ENCODE measurements at regions not wholly inside any gene's neighbourhood (a gene's known extent, or its start where the extent isn't known, plus 50 kb on each side); places are given as distances from the start of the nearest gene placed in this dataset.
A peak's percentile ranks its signal among the peaks of the same experiment; 100 is the strongest.

DNA sequence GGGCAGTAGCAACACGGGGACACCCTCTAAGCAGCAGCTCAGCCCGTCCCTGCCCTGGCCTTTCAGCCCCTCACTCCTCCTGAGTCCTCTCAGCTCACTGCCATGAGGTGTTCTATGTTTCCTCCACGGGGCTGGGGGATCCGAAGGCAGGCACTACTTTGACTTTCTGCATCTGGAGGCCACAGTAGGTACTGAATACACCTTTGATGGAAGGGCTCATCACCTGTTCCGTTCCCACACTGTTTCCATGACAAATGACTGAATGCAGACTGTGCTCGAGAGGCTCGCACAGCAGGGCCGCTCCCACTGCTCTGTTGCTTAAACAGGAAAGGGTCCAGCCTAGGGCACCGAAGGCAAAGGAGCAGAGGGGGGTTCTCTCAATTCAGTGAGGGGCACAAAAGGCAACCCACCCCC, 77.6 kb upstream of the DNAH14 start:
- POLR2A ChIA-PET (ENCODE audit: partially characterized antibody) = interaction anchor here (0.9 to 1.1 kb wide), 2 partner anchors 151 to 153 kb away, joined by 3 read pairs; no protein-coding TSS in a partner anchor
- H2AFZ ChIP-seq (ENCODE audit: low read length) = peak overlapping the region; percentile 83
- no peak overlapping the region for H3K14ac ChIP-seq (ENCODE audit: insufficient read length)
- no peak overlapping the region for H4K5ac ChIP-seq (ENCODE audit: insufficient read length, low read depth, low read length)
- H2BK5ac ChIP-seq (ENCODE audit: low read depth, low read length) = peak overlapping the region; percentile 36; the same call in 1 of the 2 replicates
- no peaks in the 10 kb centered on the region for H4K20me1 ChIP-seq (replicated peaks in 1 of 2; ENCODE audit: control insufficient read depth in 1 of 2, insufficient read depth in 2 of 2, low read length in 2 of 2)
- no peak overlapping the region for H4K8ac ChIP-seq (ENCODE audit: extremely low read depth, insufficient read depth, low read length)
- peaks cover 3 to 8% (median 5%) of the 10 kb centered on the region in 4 experiments for H3K4me1 ChIP-seq (replicated peaks in 1 of 4; ENCODE audit: control insufficient read depth in 3 of 4, insufficient read depth in 4 of 4, low read length in 3 of 4)
- no peak for TF ChIP-seq SIX5 (IDR thresholded peaks at IDR 0.05; ENCODE audit: low read depth, low read length)
- TF ChIP-seq CBX5 (IDR thresholded peaks at IDR 0.05; ENCODE audit: low read depth, low read length) = no peak
- TF ChIP-seq FOSL1 (IDR thresholded peaks at IDR 0.05; ENCODE audit: insufficient read depth, low read depth, low read length) = no peak
- H3K79me1 ChIP-seq (ENCODE audit: low read depth, low read length) = no peaks in the 10 kb centered on the region
- peak overlapping the region; percentile 82; the same call in 1 of the 2 replicates for H2BK12ac ChIP-seq (ENCODE audit: low read depth, low read length)
- FAIRE-seq (no peak), DNase-seq (ENCODE audit: low read depth in 1 of 2, low spot score in 2 of 2) (peak in 1 of 2 experiments; percentile 68)
- 62% methylated on average over 9 of the region's 9 CpGs; no CpG with 5 or more reads in 1 of the 2 experiments for WGBS, 2 experiments (ENCODE audit: extremely low coverage in 1 of 2, insufficient coverage in 1 of 2, insufficient read length in 1 of 2, insufficient replicate concordance in 2 of 2, low coverage in 1 of 2, low lambda C conversion rate in 2 of 2, missing lambda C conversion rate in 1 of 2)
- no peak overlapping the region for H3K9ac ChIP-seq (replicated peaks in 1 of 4; ENCODE audit: extremely low read depth in 1 of 4, low read depth in 3 of 4, low read length in 3 of 4)
- no peaks in the 10 kb centered on the region for H3K36me3 ChIP-seq (ENCODE audit: control insufficient read depth in 2 of 4, insufficient read depth in 4 of 4, low read length in 3 of 4)
- 0 out of 2 replicates have a peak overlapping the region, but pooled peaks have one; percentile 1 for H2BK15ac ChIP-seq (ENCODE audit: low read length)
- CTCF ChIA-PET (ENCODE audit: partially characterized antibody) = interaction anchor here (0.6 to 10.9 kb wide), 67 partner anchors 11 to 449 kb away, joined by 3 to 236 read pairs (median 7); no protein-coding TSS in a partner anchor
- no peaks in the 10 kb centered on the region for H3K79me2 ChIP-seq (ENCODE audit: control insufficient read depth in 1 of 2, insufficient read depth in 2 of 2, low read length in 2 of 2)
- no peak overlapping the region for H3K23ac ChIP-seq (ENCODE audit: insufficient read length)
- H3K4me3 ChIP-seq (ENCODE audit: extremely low read depth in 1 of 4, insufficient read depth in 2 of 4, low read depth in 3 of 4, low read length in 4 of 4) = no peak overlapping the region
- peak overlapping the region; percentile 81 for H4K91ac ChIP-seq (replicated peaks; ENCODE audit: insufficient read length, low read length)
- peak overlapping the region; percentile 36 for H3K4ac ChIP-seq (replicated peaks; ENCODE audit: insufficient read length, low read depth, low read length)
- no peaks in the 10 kb centered on the region for H3K27me3 ChIP-seq (replicated peaks in 1 of 4; ENCODE audit: control insufficient read depth in 3 of 4, extremely low read depth in 1 of 4, insufficient read depth in 3 of 4, low read length in 3 of 4)
- peak overlapping the region; percentile 41; the same call in 1 of the 2 replicates for H3K18ac ChIP-seq (ENCODE audit: extremely low read depth, low read length)
- H3K23me2 ChIP-seq (ENCODE audit: low read depth, low read length) = no peaks in the 10 kb centered on the region
- no peak overlapping the region for H3K56ac ChIP-seq (replicated peaks; ENCODE audit: insufficient read length, low read depth, low read length)
- H3K27ac ChIP-seq (ENCODE audit: low read depth, low read length) = no peak overlapping the region
- H3K9me3 ChIP-seq (ENCODE audit: insufficient read depth in 2 of 2, low read depth in 1 of 2, low read length in 1 of 2) = no peaks in the 10 kb centered on the region; a peak in 1 of 4 replicates
- H3K4me2 ChIP-seq (ENCODE audit: insufficient read depth in 1 of 2, low read depth in 2 of 2, low read length in 2 of 2) = peak overlapping the region in 1 of 2 experiments; percentile 21; a peak in 1 of 4 replicates
- peak overlapping the region; percentile 84; the same call in 1 of the 2 replicates for H2BK20ac ChIP-seq (ENCODE audit: low read length)
- H2BK120ac ChIP-seq (replicated peaks; ENCODE audit: low read depth, low read length) = peak overlapping the region; percentile 80
- H2AK5ac ChIP-seq (ENCODE audit: low read depth, low read length) = no peak overlapping the region
